ENCODE measurements at regions not wholly inside any gene's neighbourhood (a gene's known extent, or its start where the extent isn't known, plus 50 kb on each side); places are given as distances from the start of the nearest gene placed in this dataset.

DNA sequence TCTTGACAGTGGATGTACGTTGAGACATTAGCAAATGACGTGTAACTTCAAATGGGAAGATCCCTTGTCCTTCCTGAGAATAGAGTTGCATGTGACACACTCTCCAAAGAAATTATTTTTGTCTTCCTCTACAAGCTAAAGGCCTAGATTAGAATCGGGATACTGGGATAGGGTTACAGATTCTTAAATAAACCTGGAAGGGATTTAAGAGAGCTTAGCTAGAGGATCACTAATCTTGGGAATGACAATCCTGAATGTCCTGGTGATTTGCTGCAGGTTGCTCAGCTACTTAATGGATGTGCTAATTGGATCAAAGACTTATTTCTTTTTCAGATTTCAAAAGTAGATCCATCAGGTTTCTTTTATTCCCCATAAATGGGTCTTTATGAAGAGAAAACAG is 101.9 kb downstream of the KCNJ2 start:
- no TSS peak for BruUV-seq (replicated peaks)
- Histone ChIP-seq H3K79me1 (ENCODE audit: low read depth in 1 of 2, low read length in 2 of 2) (no peaks in the 10 kb centered on the region), H3K9me3 (ENCODE audit: control insufficient read depth, insufficient read depth, low read length) (no peaks in the 10 kb centered on the region), H2BK15ac (ENCODE audit: low read depth, low read length) (no peak overlapping the region), H3K9ac (ENCODE audit: low read depth, low read length) (no peak overlapping the region), H3K27ac (ENCODE audit: insufficient read depth, low read length) (no peak overlapping the region), H2BK120ac (ENCODE audit: low read depth, low read length) (no peak overlapping the region), H3K14ac (replicated peaks; ENCODE audit: low read depth, low read length) (no peak overlapping the region), H3K56ac (ENCODE audit: extremely low read depth, insufficient read depth, low read length) (no peak overlapping the region), H3K9me1 (ENCODE audit: insufficient read depth, low read length) (no peaks in the 10 kb centered on the region), H3K18ac (ENCODE audit: low read depth, low read length) (no peak overlapping the region), H2AK9ac (replicated peaks; ENCODE audit: low read depth, low read length, poor library complexity) (no peak overlapping the region), H3K4ac (ENCODE audit: low read depth, low read length) (no peak overlapping the region), H2BK20ac (ENCODE audit: low read depth, low read length) (no peak overlapping the region), H3K4me3 (ENCODE audit: insufficient read depth, low read depth, low read length) (no peak overlapping the region), H4K8ac (ENCODE audit: low read depth in 2 of 2, low read length in 2 of 2) (no peak overlapping the region), H4K20me1 (ENCODE audit: insufficient read depth, low read length) (no peaks in the 10 kb centered on the region), H2BK5ac (ENCODE audit: low read depth, low read length, poor library complexity, severe bottlenecking) (no peak overlapping the region), H2AK5ac (ENCODE audit: low read depth, low read length) (no peak overlapping the region), H4K91ac (ENCODE audit: insufficient read depth, low read depth, low read length) (no peak overlapping the region), H3K23ac (ENCODE audit: low read depth, low read length) (no peak overlapping the region), H4K5ac (ENCODE audit: low read depth, low read length) (no peak overlapping the region), H3K36me3 (ENCODE audit: control insufficient read depth, insufficient read depth, low read length) (no peaks in the 10 kb centered on the region), H3K27me3 (ENCODE audit: control insufficient read depth, insufficient read depth, low read length) (no peaks in the 10 kb centered on the region), H2AFZ (replicated peaks; ENCODE audit: low read length, poor library complexity) (no peak overlapping the region), H3K4me2 (ENCODE audit: low read depth, low read length) (no peak overlapping the region), H3K4me1 (ENCODE audit: control insufficient read depth, insufficient read depth, low read length) (no peaks in the 10 kb centered on the region)
- in situ Hi-C loops (cut with MboI; ENCODE audit: low sequenced_read_pairs): no loop called here
- POLR2A ChIA-PET (ENCODE audit: unreplicated experiment): no interaction called here
- DNase-seq: no peak
- ATAC-seq (ENCODE audit: low read depth): no peak
- dilution Hi-C loops (cut with HindIII; ENCODE audit: low sequenced_read_pairs, unreplicated experiment): no loop called here
- no peak for TF ChIP-seq POLR2A (IDR thresholded peaks at IDR 0.05; ENCODE audit: low read depth, low read length)
- no peak for TF ChIP-seq RAD21 (IDR thresholded peaks at IDR 0.05; ENCODE audit: low read length)
- TF ChIP-seq, protein P1, sequence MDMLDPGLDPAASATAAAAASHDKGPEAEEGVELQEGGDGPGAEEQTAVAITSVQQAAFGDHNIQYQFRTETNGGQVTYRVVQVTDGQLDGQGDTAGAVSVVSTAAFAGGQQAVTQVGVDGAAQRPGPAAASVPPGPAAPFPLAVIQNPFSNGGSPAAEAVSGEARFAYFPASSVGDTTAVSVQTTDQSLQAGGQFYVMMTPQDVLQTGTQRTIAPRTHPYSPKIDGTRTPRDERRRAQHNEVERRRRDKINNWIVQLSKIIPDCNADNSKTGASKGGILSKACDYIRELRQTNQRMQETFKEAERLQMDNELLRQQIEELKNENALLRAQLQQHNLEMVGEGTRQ (IDR thresholded peaks at IDR 0.05; ENCODE audit: low read depth, low read length): no peak
- TF ChIP-seq, protein P2, sequence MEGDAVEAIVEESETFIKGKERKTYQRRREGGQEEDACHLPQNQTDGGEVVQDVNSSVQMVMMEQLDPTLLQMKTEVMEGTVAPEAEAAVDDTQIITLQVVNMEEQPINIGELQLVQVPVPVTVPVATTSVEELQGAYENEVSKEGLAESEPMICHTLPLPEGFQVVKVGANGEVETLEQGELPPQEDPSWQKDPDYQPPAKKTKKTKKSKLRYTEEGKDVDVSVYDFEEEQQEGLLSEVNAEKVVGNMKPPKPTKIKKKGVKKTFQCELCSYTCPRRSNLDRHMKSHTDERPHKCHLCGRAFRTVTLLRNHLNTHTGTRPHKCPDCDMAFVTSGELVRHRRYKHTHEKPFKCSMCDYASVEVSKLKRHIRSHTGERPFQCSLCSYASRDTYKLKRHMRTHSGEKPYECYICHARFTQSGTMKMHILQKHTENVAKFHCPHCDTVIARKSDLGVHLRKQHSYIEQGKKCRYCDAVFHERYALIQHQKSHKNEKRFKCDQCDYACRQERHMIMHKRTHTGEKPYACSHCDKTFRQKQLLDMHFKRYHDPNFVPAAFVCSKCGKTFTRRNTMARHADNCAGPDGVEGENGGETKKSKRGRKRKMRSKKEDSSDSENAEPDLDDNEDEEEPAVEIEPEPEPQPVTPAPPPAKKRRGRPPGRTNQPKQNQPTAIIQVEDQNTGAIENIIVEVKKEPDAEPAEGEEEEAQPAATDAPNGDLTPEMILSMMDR (conservative IDR thresholded peaks at IDR 0.05; ENCODE audit: low read depth, low read length): no peak
- no peak for TF ChIP-seq CEBPB (IDR thresholded peaks at IDR 0.05; ENCODE audit: low read depth, low read length)
- TF ChIP-seq CHD1 (IDR thresholded peaks at IDR 0.05; ENCODE audit: low read depth, low read length): no peak
- no peak for TF ChIP-seq RCOR1 (IDR thresholded peaks at IDR 0.05; ENCODE audit: insufficient replicate concordance, low read length)
- TF ChIP-seq BHLHE40 (IDR thresholded peaks at IDR 0.05; ENCODE audit: low read depth, low read length): no peak
- TF ChIP-seq RFX5 (IDR thresholded peaks at IDR 0.05; ENCODE audit: low read depth, low read length): no peak
- TF ChIP-seq FOS (IDR thresholded peaks at IDR 0.05; ENCODE audit: low read depth, low read length): no peak
- CTCF ChIA-PET: no interaction called here
- WGBS, 2 experiments (ENCODE audit: extremely low coverage in 2 of 2, insufficient read length in 1 of 2): no CpG with 5 or more reads among the region's 3 CpGs
- intact Hi-C loops (cut with micrococcal nuclease): no loop called here

Measured in IMR-90 (cell line).